ENCODE measurements at regions not wholly inside any gene's neighbourhood (a gene's known extent, or its start where the extent isn't known, plus 50 kb on each side); places are given as distances from the start of the nearest gene placed in this dataset.

- TF ChIP-seq CTCF (IDR thresholded peaks at IDR 0.05; ENCODE audit: borderline replicate concordance, extremely low read depth, low read length, poor library complexity, severe bottlenecking) (no peak), EZH2 (IDR thresholded peaks at IDR 0.05; ENCODE audit: borderline replicate concordance, low read depth, low read length, severe bottlenecking) (no peak)
Measured at GRCh38 chr18:25962176-25962575, 128.2 kb downstream of the SS18 start.
